ENCODE measurements at regions not wholly inside any gene's neighbourhood (a gene's known extent, or its start where the extent isn't known, plus 50 kb on each side); places are given as distances from the start of the nearest gene placed in this dataset.

DNA sequence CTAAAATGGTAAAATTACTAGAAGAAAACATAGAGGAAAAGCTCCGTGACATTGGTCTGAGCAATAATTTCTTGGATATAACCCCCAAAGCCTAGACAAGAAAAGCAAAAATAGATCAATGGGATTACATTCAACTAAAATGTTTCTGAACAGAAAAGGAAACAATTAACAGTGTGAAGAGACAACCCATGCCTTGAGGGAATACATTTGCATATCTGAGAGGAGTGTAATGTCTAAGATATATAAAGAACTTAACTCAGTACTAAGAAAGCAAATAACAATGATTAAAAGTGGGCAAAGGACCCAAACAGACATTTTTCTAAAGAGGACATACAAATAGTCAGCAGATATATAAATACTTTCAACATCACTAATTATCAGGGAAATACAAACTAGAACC, 206.2 kb downstream of the VAPA start:
- Histone ChIP-seq H2AFZ (ENCODE audit: low read length) (no peak overlapping the region), H3K79me2 (ENCODE audit: low read length) (no peaks in the 10 kb centered on the region), H3K36me3 (replicated peaks; ENCODE audit: insufficient read depth, low read length) (no peaks in the 10 kb centered on the region), H3K4me2 (ENCODE audit: low read depth, low read length) (no peak overlapping the region), H4K20me1 (ENCODE audit: insufficient read depth, low read length) (no peaks in the 10 kb centered on the region), H3K9ac (ENCODE audit: low read length) (no peak overlapping the region), H3K9me2 (replicated peaks; ENCODE audit: insufficient read depth, low read length) (no peaks in the 10 kb centered on the region), H3K4me3 (ENCODE audit: low read length) (no peak overlapping the region), H3F3A (ENCODE audit: insufficient read depth, low read length) (no peaks in the 10 kb centered on the region), H3K27me3 (replicated peaks; ENCODE audit: insufficient read depth, low read length) (no peaks in the 10 kb centered on the region), H3K9me3 (replicated peaks; ENCODE audit: insufficient read depth, low read length) (no peaks in the 10 kb centered on the region), H3K4me1 (ENCODE audit: low read length) (no peaks in the 10 kb centered on the region), H3K27ac (ENCODE audit: low read length) (no peak overlapping the region)
- TF ChIP-seq, protein P1, sequence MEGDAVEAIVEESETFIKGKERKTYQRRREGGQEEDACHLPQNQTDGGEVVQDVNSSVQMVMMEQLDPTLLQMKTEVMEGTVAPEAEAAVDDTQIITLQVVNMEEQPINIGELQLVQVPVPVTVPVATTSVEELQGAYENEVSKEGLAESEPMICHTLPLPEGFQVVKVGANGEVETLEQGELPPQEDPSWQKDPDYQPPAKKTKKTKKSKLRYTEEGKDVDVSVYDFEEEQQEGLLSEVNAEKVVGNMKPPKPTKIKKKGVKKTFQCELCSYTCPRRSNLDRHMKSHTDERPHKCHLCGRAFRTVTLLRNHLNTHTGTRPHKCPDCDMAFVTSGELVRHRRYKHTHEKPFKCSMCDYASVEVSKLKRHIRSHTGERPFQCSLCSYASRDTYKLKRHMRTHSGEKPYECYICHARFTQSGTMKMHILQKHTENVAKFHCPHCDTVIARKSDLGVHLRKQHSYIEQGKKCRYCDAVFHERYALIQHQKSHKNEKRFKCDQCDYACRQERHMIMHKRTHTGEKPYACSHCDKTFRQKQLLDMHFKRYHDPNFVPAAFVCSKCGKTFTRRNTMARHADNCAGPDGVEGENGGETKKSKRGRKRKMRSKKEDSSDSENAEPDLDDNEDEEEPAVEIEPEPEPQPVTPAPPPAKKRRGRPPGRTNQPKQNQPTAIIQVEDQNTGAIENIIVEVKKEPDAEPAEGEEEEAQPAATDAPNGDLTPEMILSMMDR (IDR thresholded peaks at IDR 0.05; ENCODE audit: low read length): no peak
- TF ChIP-seq EZH2 (optimal IDR thresholded peaks at IDR 0.05; ENCODE audit: low read depth, low read length): no peak
- no peak for TF ChIP-seq EZH2phosphoT487 (IDR thresholded peaks at IDR 0.05; ENCODE audit: low read length)
- no peak for DNase-seq

DNA sequence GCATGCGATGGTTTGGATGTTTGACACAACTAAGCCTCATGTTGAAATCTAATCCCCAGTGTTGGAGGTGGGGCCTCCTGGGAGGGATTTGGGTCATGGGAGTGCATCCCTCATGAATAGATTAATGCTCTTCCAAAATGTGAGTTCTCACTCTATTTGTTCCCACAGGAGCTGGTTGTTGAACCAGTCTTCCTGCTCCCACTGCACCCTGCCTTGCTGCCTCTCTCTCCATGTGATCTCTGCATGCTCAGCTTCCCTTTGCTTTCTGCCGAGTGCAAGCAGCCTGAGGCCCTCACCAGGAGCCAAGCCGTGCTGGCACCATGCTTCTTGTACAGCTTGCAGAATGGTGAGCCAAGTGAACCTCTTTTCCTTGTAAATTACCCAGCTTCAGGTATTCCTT, 206.8 kb downstream of the VAPA start:
- Histone ChIP-seq H3K79me2 (ENCODE audit: low read length) (no peaks in the 10 kb centered on the region), H2AFZ (ENCODE audit: low read length) (no peak overlapping the region), H4K20me1 (ENCODE audit: insufficient read depth, low read length) (no peaks in the 10 kb centered on the region), H3K4me3 (ENCODE audit: low read length) (no peak overlapping the region), H3K9me3 (replicated peaks; ENCODE audit: insufficient read depth, low read length) (no peaks in the 10 kb centered on the region), H3K36me3 (replicated peaks; ENCODE audit: insufficient read depth, low read length) (no peaks in the 10 kb centered on the region), H3K9ac (ENCODE audit: low read length) (no peak overlapping the region), H3K27ac (ENCODE audit: low read length) (no peak overlapping the region), H3K27me3 (replicated peaks; ENCODE audit: insufficient read depth, low read length) (no peaks in the 10 kb centered on the region), H3K9me2 (replicated peaks; ENCODE audit: insufficient read depth, low read length) (no peaks in the 10 kb centered on the region), H3K4me2 (ENCODE audit: low read depth, low read length) (no peak overlapping the region), H3F3A (ENCODE audit: insufficient read depth, low read length) (no peaks in the 10 kb centered on the region), H3K4me1 (ENCODE audit: low read length) (no peaks in the 10 kb centered on the region)
- DNase-seq: no peak
- TF ChIP-seq EZH2phosphoT487 (IDR thresholded peaks at IDR 0.05; ENCODE audit: low read length) (no peak), EZH2 (optimal IDR thresholded peaks at IDR 0.05; ENCODE audit: low read depth, low read length) (no peak)
- TF ChIP-seq, protein P1 (IDR thresholded peaks at IDR 0.05; ENCODE audit: low read length): no peak

DNA sequence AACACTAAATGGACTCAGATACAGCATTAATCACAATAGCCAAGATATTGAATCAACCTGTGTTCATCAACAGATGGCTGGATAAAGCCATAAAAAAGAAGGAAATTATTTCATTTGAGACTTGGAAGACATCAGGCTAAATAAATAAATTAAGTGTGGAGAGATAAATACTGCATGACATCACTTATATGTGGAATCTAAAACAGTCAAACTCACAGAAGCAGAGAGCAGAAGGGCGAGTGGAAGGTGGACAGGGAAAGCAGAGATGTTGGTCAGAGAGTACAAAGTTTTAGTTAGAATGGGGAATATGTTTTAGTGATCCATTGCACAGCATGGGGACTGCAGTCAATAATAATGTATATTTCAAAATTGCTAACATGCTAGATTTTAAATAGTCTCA, 207.2 kb downstream of the VAPA start:
- Histone ChIP-seq H3K27me3 (replicated peaks; ENCODE audit: insufficient read depth, low read length) (no peaks in the 10 kb centered on the region), H3K4me1 (ENCODE audit: low read length) (no peaks in the 10 kb centered on the region), H3K9ac (ENCODE audit: low read length) (no peak overlapping the region), H3K4me2 (ENCODE audit: low read depth, low read length) (no peak overlapping the region), H3K36me3 (replicated peaks; ENCODE audit: insufficient read depth, low read length) (no peaks in the 10 kb centered on the region), H3K27ac (ENCODE audit: low read length) (no peak overlapping the region), H3K4me3 (ENCODE audit: low read length) (no peak overlapping the region), H3K9me3 (replicated peaks; ENCODE audit: insufficient read depth, low read length) (no peaks in the 10 kb centered on the region), H3F3A (ENCODE audit: insufficient read depth, low read length) (no peaks in the 10 kb centered on the region), H3K9me2 (replicated peaks; ENCODE audit: insufficient read depth, low read length) (no peaks in the 10 kb centered on the region), H4K20me1 (ENCODE audit: insufficient read depth, low read length) (no peaks in the 10 kb centered on the region), H2AFZ (ENCODE audit: low read length) (no peak overlapping the region), H3K79me2 (ENCODE audit: low read length) (no peaks in the 10 kb centered on the region)
- DNase-seq: no peak
- TF ChIP-seq EZH2phosphoT487 (IDR thresholded peaks at IDR 0.05; ENCODE audit: low read length): no peak
- TF ChIP-seq, protein P1 (IDR thresholded peaks at IDR 0.05; ENCODE audit: low read length): no peak
- TF ChIP-seq EZH2 (optimal IDR thresholded peaks at IDR 0.05; ENCODE audit: low read depth, low read length): no peak

Data from MM.1S (cell line).